Kidney (tissue), 13 donors: ENCODE measurements at regions not wholly inside any gene's neighbourhood (a gene's known extent, or its start where the extent isn't known, plus 50 kb on each side); places are given as distances from the start of the nearest gene placed in this dataset.
A peak's percentile ranks its signal among the peaks of the same experiment; 100 is the strongest.

Source experiments
- DNase-seq, 5 donors: peaks; one replicate each; pipeline ENCODE4 v3.0.0-alpha.2; 2013 to 2020
- FAIRE-seq: peaks from 2 replicates; lab custom pipeline; 2012; peaks lifted over from hg19 to GRCh38; lab: Jason Lieb, UNC
- H3K27ac ChIP-seq, 2 donors: one replicate each; pipeline ENCODE4 v1.7.0; 2013; ENCODE audit warnings: low read depth in 2 of 2, low read length in 2 of 2, inconsistent platforms in 1 of 2
- H3K27me3 ChIP-seq: one replicate; pipeline ENCODE4 v1.7.1; 2013; ENCODE audit warnings: low read length, inconsistent platforms; ENCODE audit not compliant: control insufficient read depth, insufficient read depth
- H3K36me3 ChIP-seq, 3 donors: one replicate each; pipeline versions ENCODE4 v1.7.0 to v1.7.1; 2013; ENCODE audit warnings: low read length in 3 of 3, control low read depth in 1 of 3, inconsistent platforms in 1 of 3; ENCODE audit not compliant: insufficient read depth in 3 of 3, control insufficient read depth in 2 of 3
- H3K4me1 ChIP-seq, 3 donors: one replicate each; pipeline versions ENCODE4 v1.7.0 to v1.7.1; 2013; ENCODE audit warnings: low read length in 3 of 3, inconsistent platforms in 1 of 3, low read depth in 1 of 3; ENCODE audit not compliant: control insufficient read depth in 2 of 3, insufficient read depth in 2 of 3
- H3K4me3 ChIP-seq, 3 donors: one replicate each; pipeline versions ENCODE4 v1.7.0 to v1.8.1; 2013; ENCODE audit warnings: low read length in 3 of 3, control low read depth in 1 of 3, inconsistent platforms in 1 of 3
- H3K9ac ChIP-seq, 3 donors: one replicate each; pipeline versions ENCODE4 v1.7.0 to v1.7.1; 2013; ENCODE audit warnings: low read length in 3 of 3, control low read depth in 1 of 3, inconsistent platforms in 1 of 3
- H3K9me3 ChIP-seq, 3 donors: one replicate each; pipeline versions ENCODE4 v1.7.0 to v1.7.1; 2013; ENCODE audit warnings: low read length in 3 of 3, control low read depth in 1 of 3, inconsistent platforms in 1 of 3; ENCODE audit not compliant: control insufficient read depth in 2 of 3, insufficient read depth in 1 of 3
- CTCF ChIP-seq: IDR thresholded peaks from 3 replicates; pipeline ENCODE4 v1.5.1; 2012; ENCODE audit warnings: mild to moderate bottlenecking, moderate library complexity, borderline replicate concordance; ENCODE audit not compliant: insufficient read depth; ENCODE audit errors: extremely low read depth
- intact Hi-C: fragments of 100-400 bp; cut with DNase I; formaldehyde crosslinking; loops from one replicate; pipeline ENCODE4 v1.11.1; 2022
- donor health status: control.
- donor health status: control.
- donor health status: control.
- donor health status: control.
- donor health status: control.
- donor health status: DM: yes; HTN: yes; CAD: no.
- donor health status: Normal renal cell carcinoma (clear cell type).

- Histone ChIP-seq H3K27ac (no peak overlapping the region), H3K4me1 (peaks cover 0 to 3% (median 0%) of the 10 kb centered on the region in 3 donors), H3K27me3 (no peaks in the 10 kb centered on the region), H3K9me3 (no peaks in the 10 kb centered on the region), H3K36me3 (no peaks in the 10 kb centered on the region), H3K4me3 (no peak overlapping the region), H3K9ac (no peak overlapping the region)
- intact Hi-C loops, result no loop called here
- peak in 2 of 5 donors; percentile 45 to 50 for DNase-seq
- no peak for FAIRE-seq
- TF ChIP-seq CTCF, result no peak
Measured at GRCh38 chr10:78703593-78703992, 365.2 kb upstream of the ZMIZ1 start.

- H3K27ac ChIP-seq, result no peak overlapping the region
- H3K4me1 ChIP-seq, result peaks cover 0 to 3% (median 0%) of the 10 kb centered on the region in 3 donors
- no peak overlapping the region for H3K9ac ChIP-seq
- no peaks in the 10 kb centered on the region for H3K9me3 ChIP-seq
- DNase-seq (no peak), FAIRE-seq (no peak)
- H3K27me3 ChIP-seq, result no peaks in the 10 kb centered on the region
- H3K4me3 ChIP-seq, result no peak overlapping the region
- intact Hi-C loops, result no loop called here
- H3K36me3 ChIP-seq, result no peaks in the 10 kb centered on the region
- TF ChIP-seq CTCF, result no peak
Measured at GRCh38 chr10:78706256-78706655, 362.5 kb upstream of the ZMIZ1 start.

- FAIRE-seq, result no peak
- Histone ChIP-seq H3K36me3 (no peaks in the 10 kb centered on the region), H3K27me3 (no peaks in the 10 kb centered on the region), H3K27ac (no peak overlapping the region), H3K4me1 (peaks cover 0 to 3% (median 0%) of the 10 kb centered on the region in 3 donors), H3K9me3 (no peaks in the 10 kb centered on the region), H3K9ac (no peak overlapping the region), H3K4me3 (no peak overlapping the region)
- no peak for TF ChIP-seq CTCF
- intact Hi-C loops, result no loop called here
- DNase-seq, result peak in 2 of 5 donors; percentile 19 to 62
Measured at GRCh38 chr10:78706726-78707540, 361.8 kb upstream of the ZMIZ1 start.
